Caco-2 (cell line): ENCODE measurements at regions not wholly inside any gene's neighbourhood (a gene's known extent, or its start where the extent isn't known, plus 50 kb on each side); places are given as distances from the start of the nearest gene placed in this dataset.

Experiments
- BruUV-seq: library from RNA; stranded (reverse); fragments of 400-500 nt; replicated peaks from 2 replicates; lab custom pipeline; 2021; lab: Mats Ljungman, UMichigan
- CTCF ChIA-PET: fragments of 300-600 bp; sonication (Branson Sonifier 250); formaldehyde crosslinking; loops from one replicate; lab custom pipeline; 2022; ENCODE audit warnings: antibody characterized with exemption; lab: Charles Lee
- POLR2A ChIA-PET: fragments of 300-600 bp; sonication (Branson Sonifier 250); formaldehyde crosslinking; loops from one replicate; lab custom pipeline; 2022; ENCODE audit warnings: antibody characterized with exemption; lab: Charles Lee
- DNase-seq, 2 experiments: peaks; one replicate each; pipeline versions ENCODE4 v3.0.0 to v3.0.0-alpha.2; 2020 to 2022
- H3K27me3 ChIP-seq: replicated peaks from 2 replicates; pipeline ENCODE4 v1.6.0; 2011; ENCODE audit warnings: low read length; ENCODE audit not compliant: control insufficient read depth, insufficient read depth
- H3K36me3 ChIP-seq: 2 replicates; pipeline ENCODE4 v1.5.1; 2011; ENCODE audit warnings: low read length; ENCODE audit not compliant: control insufficient read depth, insufficient read depth
- H3K4me1 ChIP-seq: fragments of 250-450 bp; sonication (Bioruptor Pico); 2 replicates; pipeline ENCODE4 v1.5.1; 2020; ENCODE audit warnings: mild to moderate bottlenecking
- H3K4me3 ChIP-seq: 2 replicates; pipeline ENCODE4 v1.5.1; 2011; ENCODE audit warnings: low read depth, mild to moderate bottlenecking, control low read depth, low read length
- H3K9me3 ChIP-seq: fragments of 250-450 bp; sonication (Bioruptor Pico); 2 replicates; pipeline ENCODE4 v1.5.1; 2020; ENCODE audit warnings: mild to moderate bottlenecking, moderate library complexity
- H3K27ac Mint-ChIP-seq: one replicate; pipeline ENCODE4 v1.8.0; 2022; ENCODE audit warnings: mixed read lengths; ENCODE audit not compliant: unreplicated experiment
- H3K27me3 Mint-ChIP-seq: one replicate; pipeline ENCODE4 v1.8.0; 2022; ENCODE audit warnings: mixed read lengths; ENCODE audit not compliant: insufficient read depth, unreplicated experiment
- H3K36me3 Mint-ChIP-seq: one replicate; pipeline ENCODE4 v1.8.0; 2022; ENCODE audit warnings: mild to moderate bottlenecking, mixed read lengths; ENCODE audit not compliant: insufficient read depth, unreplicated experiment
- H3K4me1 Mint-ChIP-seq: one replicate; pipeline ENCODE4 v1.8.0; 2022; ENCODE audit warnings: low read depth, mixed read lengths; ENCODE audit not compliant: unreplicated experiment
- H3K4me3 Mint-ChIP-seq: one replicate; pipeline ENCODE4 v1.8.0; 2022; ENCODE audit warnings: mild to moderate bottlenecking, moderate library complexity, mixed read lengths; ENCODE audit not compliant: unreplicated experiment
- H3K9me3 Mint-ChIP-seq: one replicate; pipeline ENCODE4 v1.8.0; 2022; ENCODE audit warnings: mixed read lengths; ENCODE audit not compliant: unreplicated experiment
- CTCF ChIP-seq, 2 experiments: fragments of 200-600 bp in 1 of 2; IDR thresholded peaks; 1 replicate in 1 of 2; 2 replicates in 1 of 2; pipeline versions ENCODE4 v1.5.1 to v1.8.0; 2011 to 2022; ENCODE audit warnings: antibody characterized with exemption in 1 of 2, control low read depth in 1 of 2, inconsistent platforms in 1 of 2, low read depth in 1 of 2, low read length in 1 of 2, mild to moderate bottlenecking in 1 of 2, moderate library complexity in 1 of 2; ENCODE audit not compliant: insufficient read depth in 1 of 2, severe bottlenecking in 1 of 2, unreplicated experiment in 1 of 2
- intact Hi-C: fragments of 100-400 bp; cut with micrococcal nuclease; formaldehyde crosslinking; loops from one replicate; pipeline ENCODE4 v1.10.0; 2022; ENCODE audit not compliant: unreplicated experiment

DNA sequence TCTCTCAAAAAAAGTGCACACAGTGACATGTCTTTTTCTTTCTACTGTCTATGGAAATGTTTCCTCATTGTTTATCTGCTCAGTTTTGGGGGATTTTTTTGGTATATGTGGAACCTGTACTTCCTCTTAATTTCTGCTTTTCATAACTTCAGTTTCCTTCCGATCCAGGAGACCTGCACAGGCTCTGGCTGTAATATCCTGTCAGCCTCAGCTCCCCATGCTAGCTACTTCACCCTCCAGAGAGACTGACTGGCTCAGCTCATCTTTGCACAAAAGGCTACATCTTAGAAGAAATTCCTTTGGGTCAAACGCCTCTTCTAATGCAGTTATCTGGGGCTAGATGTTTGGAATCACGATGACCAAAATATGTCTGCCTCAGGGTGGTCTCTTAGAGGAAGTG lies 378.4 kb downstream of the RND3 start:
- CTCF ChIA-PET, result no interaction called here
- Histone ChIP-seq H3K4me3 (no peak overlapping the region), H3K27me3 (no peaks in the 10 kb centered on the region), H3K9me3 (peaks cover 4% of the 10 kb centered on the region; the same call in 1 of the 2 replicates), H3K36me3 (no peaks in the 10 kb centered on the region), H3K4me1 (no peaks in the 10 kb centered on the region)
- no peak for TF ChIP-seq CTCF (IDR thresholded peaks at IDR 0.05; ENCODE audit: insufficient read depth in 1 of 2, low read depth in 1 of 2, low read length in 1 of 2, severe bottlenecking in 1 of 2, unreplicated experiment in 1 of 2)
- intact Hi-C loops, result no loop called here
- H3K27ac Mint-ChIP-seq, result no peak overlapping the region
- H3K9me3 Mint-ChIP-seq, result peaks cover 9% of the 10 kb centered on the region
- H3K4me3 Mint-ChIP-seq, result no peak overlapping the region
- POLR2A ChIA-PET, result no interaction called here
- H3K4me1 Mint-ChIP-seq, result peaks cover 6% of the 10 kb centered on the region
- no peak for DNase-seq
- H3K36me3 Mint-ChIP-seq, result no peaks in the 10 kb centered on the region
- no TSS peak for BruUV-seq
- H3K27me3 Mint-ChIP-seq, result no peaks in the 10 kb centered on the region

DNA sequence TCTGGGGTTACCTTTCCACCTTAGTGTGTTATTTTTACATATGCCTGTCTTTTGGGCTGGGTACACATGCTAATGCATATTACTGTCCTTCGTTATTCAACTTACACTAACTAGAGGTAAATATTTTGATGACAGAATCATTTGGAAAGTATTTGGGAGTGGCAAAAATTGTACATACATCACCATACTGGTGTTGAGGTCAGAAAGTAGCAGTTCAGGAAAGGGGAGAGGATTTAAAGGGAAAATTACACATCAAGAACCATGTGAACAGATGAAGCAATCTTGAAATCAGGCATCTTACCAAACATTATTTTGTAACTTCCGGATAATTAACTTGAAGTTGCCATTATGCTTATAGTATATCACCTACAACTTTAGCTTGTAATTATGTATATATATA lies 379.7 kb downstream of the RND3 start:
- Mint-ChIP-seq H3K27ac (no peak overlapping the region), H3K36me3 (no peaks in the 10 kb centered on the region), H3K9me3 (peaks cover 9% of the 10 kb centered on the region), H3K4me1 (peaks cover 6% of the 10 kb centered on the region), H3K27me3 (no peaks in the 10 kb centered on the region), H3K4me3 (no peak overlapping the region)
- no peaks in the 10 kb centered on the region for H3K4me1 ChIP-seq
- H3K36me3 ChIP-seq, result no peaks in the 10 kb centered on the region
- POLR2A ChIA-PET, result no interaction called here
- no peak overlapping the region for H3K4me3 ChIP-seq
- no peak for TF ChIP-seq CTCF (IDR thresholded peaks at IDR 0.05; ENCODE audit: insufficient read depth in 1 of 2, low read depth in 1 of 2, low read length in 1 of 2, severe bottlenecking in 1 of 2, unreplicated experiment in 1 of 2)
- CTCF ChIA-PET, result no interaction called here
- intact Hi-C loops, result no loop called here
- no peak for DNase-seq
- peaks cover 4% of the 10 kb centered on the region; the same call in 1 of the 2 replicates for H3K9me3 ChIP-seq
- H3K27me3 ChIP-seq, result no peaks in the 10 kb centered on the region
- BruUV-seq, result no TSS peak

- Histone ChIP-seq H3K9me3 (peaks cover 4% of the 10 kb centered on the region; the same call in 1 of the 2 replicates), H3K4me3 (no peak overlapping the region), H3K36me3 (no peaks in the 10 kb centered on the region), H3K4me1 (no peaks in the 10 kb centered on the region), H3K27me3 (no peaks in the 10 kb centered on the region)
- DNase-seq, result no peak
- TF ChIP-seq CTCF (IDR thresholded peaks at IDR 0.05; ENCODE audit: insufficient read depth in 1 of 2, low read depth in 1 of 2, low read length in 1 of 2, severe bottlenecking in 1 of 2, unreplicated experiment in 1 of 2), result no peak
- no peaks in the 10 kb centered on the region for H3K27me3 Mint-ChIP-seq
- peaks cover 6% of the 10 kb centered on the region for H3K4me1 Mint-ChIP-seq
- ChIA-PET CTCF (no interaction called here), POLR2A (no interaction called here)
- intact Hi-C loops, result no loop called here
- no peak overlapping the region for H3K27ac Mint-ChIP-seq
- H3K4me3 Mint-ChIP-seq, result no peak overlapping the region
- no peaks in the 10 kb centered on the region for H3K36me3 Mint-ChIP-seq
- H3K9me3 Mint-ChIP-seq, result peaks cover 9% of the 10 kb centered on the region
- no TSS peak for BruUV-seq
Measured at GRCh38 chr2:150107170-150107569, 380.3 kb downstream of the RND3 start.
